Neural cell (in vitro differentiated cells): ENCODE measurements at regions not wholly inside any gene's neighbourhood (a gene's known extent, or its start where the extent isn't known, plus 50 kb on each side); places are given as distances from the start of the nearest gene placed in this dataset.

Source experiments
- H2AFZ ChIP-seq: fragments of 200-600, 300-800 bp; sonication (generic), shearing (Covaris generic); 2 replicates; pipeline ENCODE4 v1.6.0; 2014; ENCODE audit warnings: low read depth, mild to moderate bottlenecking, antibody characterized with exemption, low read length, moderate library complexity
- H3F3A ChIP-seq: fragments of 200-600 bp; shearing (Covaris generic); 2 replicates; pipeline ENCODE4 v1.6.1; 2016; ENCODE audit warnings: mild to moderate bottlenecking, moderate library complexity, mixed read lengths, antibody characterized with exemption, low read length; ENCODE audit not compliant: insufficient read depth, poor library complexity, severe bottlenecking
- H3K27ac ChIP-seq: fragments of 200-600, 300-800 bp; sonication (generic), shearing (Covaris generic); 2 replicates; pipeline ENCODE4 v1.5.1; 2014; ENCODE audit warnings: mild to moderate bottlenecking, low read length, moderate library complexity
- H3K27me3 ChIP-seq: fragments of 300-800, 200-600 bp; sonication (generic), shearing (Covaris generic); 2 replicates; pipeline ENCODE4 v1.6.0; 2014; ENCODE audit warnings: mild to moderate bottlenecking, low read depth, low read length, moderate library complexity; ENCODE audit not compliant: insufficient read depth
- H3K36me3 ChIP-seq: fragments of 300-800, 200-600 bp; sonication (generic), shearing (Covaris generic); 2 replicates; pipeline ENCODE4 v1.5.1; 2014; ENCODE audit warnings: mild to moderate bottlenecking, antibody characterized with exemption, low read length, moderate library complexity; ENCODE audit not compliant: insufficient read depth
- H3K4me2 ChIP-seq: fragments of 300-800, 200-600 bp; sonication (generic), shearing (Covaris generic); 2 replicates; pipeline ENCODE4 v1.6.0; 2014; ENCODE audit warnings: mild to moderate bottlenecking, low read length
- H3K4me3 ChIP-seq: fragments of 300-800, 200-600 bp; sonication (generic), shearing (Covaris generic); 2 replicates; pipeline ENCODE4 v1.5.1; 2014; ENCODE audit warnings: mild to moderate bottlenecking, low read length, moderate library complexity
- H3K79me2 ChIP-seq: fragments of 200-600 bp; shearing (Covaris generic); replicated peaks from 2 replicates; pipeline ENCODE4 v1.6.0; 2014; ENCODE audit warnings: mild to moderate bottlenecking, low read length, moderate library complexity; ENCODE audit not compliant: insufficient read depth
- H3K9ac ChIP-seq: fragments of 300-800, 200-600 bp; sonication (generic), shearing (Covaris generic); 2 replicates; pipeline ENCODE4 v1.6.1; 2016; ENCODE audit warnings: mild to moderate bottlenecking, low read length, mixed read lengths
- H3K9me2 ChIP-seq: fragments of 200-600 bp; shearing (Covaris generic); 2 replicates; pipeline ENCODE4 v1.6.1; 2016; ENCODE audit warnings: mild to moderate bottlenecking, low read length, mixed read lengths; ENCODE audit not compliant: insufficient read depth
- H3K9me3 ChIP-seq: fragments of 200-600, 300-800 bp; sonication (generic), shearing (Covaris generic); 2 replicates; pipeline ENCODE4 v1.6.1; 2016; ENCODE audit warnings: mild to moderate bottlenecking, mixed run types, low read length, moderate library complexity, mixed read lengths
- H4K20me1 ChIP-seq: fragments of 200-600 bp; shearing (Covaris generic); 2 replicates; pipeline ENCODE4 v1.6.1; 2016; ENCODE audit warnings: mild to moderate bottlenecking, mixed run types; ENCODE audit not compliant: insufficient read depth
- EP300 ChIP-seq: fragments of 450-650 bp; conservative IDR thresholded peaks from 2 replicates; pipeline ENCODE4 v1.6.1; 2014; ENCODE audit warnings: antibody characterized with exemption, mild to moderate bottlenecking, moderate library complexity; ENCODE audit not compliant: poor library complexity, severe bottlenecking
- EZH2 ChIP-seq: fragments of 200-600, 300-800 bp; shearing (Covaris generic), sonication (generic); IDR thresholded peaks from 2 replicates; pipeline ENCODE4 v1.6.1; 2014; ENCODE audit warnings: antibody characterized with exemption, low read length, borderline replicate concordance, mild to moderate bottlenecking; ENCODE audit not compliant: insufficient read depth, poor library complexity, severe bottlenecking
- MXI1 ChIP-seq: fragments of 450-650 bp; conservative IDR thresholded peaks from 2 replicates; pipeline ENCODE4 v1.6.1; 2014; ENCODE audit warnings: antibody characterized with exemption, mild to moderate bottlenecking; ENCODE audit not compliant: poor library complexity, severe bottlenecking
- POLR2AphosphoS5 ChIP-seq: IDR thresholded peaks from 2 replicates; pipeline ENCODE4 v1.6.1; 2012
- RAD21 ChIP-seq: fragments of 450-650 bp; conservative IDR thresholded peaks from 2 replicates; pipeline ENCODE4 v1.6.1; 2014; ENCODE audit warnings: antibody characterized with exemption, mild to moderate bottlenecking, moderate library complexity
- SMC3 ChIP-seq: fragments of 450-650 bp; conservative IDR thresholded peaks from 2 replicates; pipeline ENCODE4 v1.6.1; 2014; ENCODE audit warnings: antibody characterized with exemption, mild to moderate bottlenecking, moderate library complexity; ENCODE audit not compliant: poor library complexity
- TAF1 ChIP-seq: IDR thresholded peaks from 2 replicates; pipeline ENCODE4 v1.6.1; 2012; ENCODE audit warnings: low read depth
- TF ChIP-seq, protein P1 (sequence below): IDR thresholded peaks from 2 replicates; pipeline ENCODE4 v1.6.1; 2012; ENCODE audit warnings: borderline replicate concordance
- TF ChIP-seq, protein P2 (sequence below): fragments of 450-650 bp; IDR thresholded peaks from 2 replicates; pipeline ENCODE4 v1.5.1; 2014; ENCODE audit warnings: antibody characterized with exemption, mild to moderate bottlenecking, moderate library complexity; ENCODE audit not compliant: poor library complexity, severe bottlenecking

DNA sequence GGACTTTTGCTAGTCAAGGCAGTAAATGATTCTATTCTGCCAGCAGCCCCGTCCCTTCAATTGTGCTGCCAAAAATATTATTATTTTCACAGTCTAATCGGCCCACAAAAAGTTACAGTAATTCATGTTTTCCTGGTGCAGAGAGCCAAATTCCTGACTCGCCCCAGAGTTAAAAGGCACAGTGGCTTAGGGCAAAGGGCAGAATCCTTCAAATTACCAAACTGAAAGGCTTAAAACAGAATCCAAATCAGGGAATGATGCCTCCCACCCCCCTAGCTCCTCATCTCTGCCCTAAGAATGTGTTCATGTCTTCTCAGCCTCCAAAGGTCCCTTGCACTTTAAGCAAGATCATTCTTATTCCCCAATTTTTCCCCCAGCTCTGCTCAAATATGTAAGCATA, 477.8 kb upstream of the PROK2 start:
- no peaks in the 10 kb centered on the region for H3K36me3 ChIP-seq
- H3K4me2 ChIP-seq = no peak overlapping the region
- H3K9me3 ChIP-seq = no peaks in the 10 kb centered on the region
- H3K4me3 ChIP-seq = no peak overlapping the region
- no peak overlapping the region for H3K27ac ChIP-seq
- H3F3A ChIP-seq = no peaks in the 10 kb centered on the region
- TF ChIP-seq SMC3 (no peak), EP300 (no peak), EZH2 (no peak), RAD21 (no peak), MXI1 (no peak), POLR2AphosphoS5 (no peak), TAF1 (no peak)
- TF ChIP-seq, protein P1, sequence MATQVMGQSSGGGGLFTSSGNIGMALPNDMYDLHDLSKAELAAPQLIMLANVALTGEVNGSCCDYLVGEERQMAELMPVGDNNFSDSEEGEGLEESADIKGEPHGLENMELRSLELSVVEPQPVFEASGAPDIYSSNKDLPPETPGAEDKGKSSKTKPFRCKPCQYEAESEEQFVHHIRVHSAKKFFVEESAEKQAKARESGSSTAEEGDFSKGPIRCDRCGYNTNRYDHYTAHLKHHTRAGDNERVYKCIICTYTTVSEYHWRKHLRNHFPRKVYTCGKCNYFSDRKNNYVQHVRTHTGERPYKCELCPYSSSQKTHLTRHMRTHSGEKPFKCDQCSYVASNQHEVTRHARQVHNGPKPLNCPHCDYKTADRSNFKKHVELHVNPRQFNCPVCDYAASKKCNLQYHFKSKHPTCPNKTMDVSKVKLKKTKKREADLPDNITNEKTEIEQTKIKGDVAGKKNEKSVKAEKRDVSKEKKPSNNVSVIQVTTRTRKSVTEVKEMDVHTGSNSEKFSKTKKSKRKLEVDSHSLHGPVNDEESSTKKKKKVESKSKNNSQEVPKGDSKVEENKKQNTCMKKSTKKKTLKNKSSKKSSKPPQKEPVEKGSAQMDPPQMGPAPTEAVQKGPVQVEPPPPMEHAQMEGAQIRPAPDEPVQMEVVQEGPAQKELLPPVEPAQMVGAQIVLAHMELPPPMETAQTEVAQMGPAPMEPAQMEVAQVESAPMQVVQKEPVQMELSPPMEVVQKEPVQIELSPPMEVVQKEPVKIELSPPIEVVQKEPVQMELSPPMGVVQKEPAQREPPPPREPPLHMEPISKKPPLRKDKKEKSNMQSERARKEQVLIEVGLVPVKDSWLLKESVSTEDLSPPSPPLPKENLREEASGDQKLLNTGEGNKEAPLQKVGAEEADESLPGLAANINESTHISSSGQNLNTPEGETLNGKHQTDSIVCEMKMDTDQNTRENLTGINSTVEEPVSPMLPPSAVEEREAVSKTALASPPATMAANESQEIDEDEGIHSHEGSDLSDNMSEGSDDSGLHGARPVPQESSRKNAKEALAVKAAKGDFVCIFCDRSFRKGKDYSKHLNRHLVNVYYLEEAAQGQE = no peak
- TF ChIP-seq, protein P2, sequence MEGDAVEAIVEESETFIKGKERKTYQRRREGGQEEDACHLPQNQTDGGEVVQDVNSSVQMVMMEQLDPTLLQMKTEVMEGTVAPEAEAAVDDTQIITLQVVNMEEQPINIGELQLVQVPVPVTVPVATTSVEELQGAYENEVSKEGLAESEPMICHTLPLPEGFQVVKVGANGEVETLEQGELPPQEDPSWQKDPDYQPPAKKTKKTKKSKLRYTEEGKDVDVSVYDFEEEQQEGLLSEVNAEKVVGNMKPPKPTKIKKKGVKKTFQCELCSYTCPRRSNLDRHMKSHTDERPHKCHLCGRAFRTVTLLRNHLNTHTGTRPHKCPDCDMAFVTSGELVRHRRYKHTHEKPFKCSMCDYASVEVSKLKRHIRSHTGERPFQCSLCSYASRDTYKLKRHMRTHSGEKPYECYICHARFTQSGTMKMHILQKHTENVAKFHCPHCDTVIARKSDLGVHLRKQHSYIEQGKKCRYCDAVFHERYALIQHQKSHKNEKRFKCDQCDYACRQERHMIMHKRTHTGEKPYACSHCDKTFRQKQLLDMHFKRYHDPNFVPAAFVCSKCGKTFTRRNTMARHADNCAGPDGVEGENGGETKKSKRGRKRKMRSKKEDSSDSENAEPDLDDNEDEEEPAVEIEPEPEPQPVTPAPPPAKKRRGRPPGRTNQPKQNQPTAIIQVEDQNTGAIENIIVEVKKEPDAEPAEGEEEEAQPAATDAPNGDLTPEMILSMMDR = no peak
- H2AFZ ChIP-seq = no peak overlapping the region
- no peaks in the 10 kb centered on the region for H3K27me3 ChIP-seq
- no peaks in the 10 kb centered on the region for H3K79me2 ChIP-seq
- no peaks in the 10 kb centered on the region for H4K20me1 ChIP-seq
- H3K9me2 ChIP-seq = no peaks in the 10 kb centered on the region
- H3K9ac ChIP-seq = no peak overlapping the region

DNA sequence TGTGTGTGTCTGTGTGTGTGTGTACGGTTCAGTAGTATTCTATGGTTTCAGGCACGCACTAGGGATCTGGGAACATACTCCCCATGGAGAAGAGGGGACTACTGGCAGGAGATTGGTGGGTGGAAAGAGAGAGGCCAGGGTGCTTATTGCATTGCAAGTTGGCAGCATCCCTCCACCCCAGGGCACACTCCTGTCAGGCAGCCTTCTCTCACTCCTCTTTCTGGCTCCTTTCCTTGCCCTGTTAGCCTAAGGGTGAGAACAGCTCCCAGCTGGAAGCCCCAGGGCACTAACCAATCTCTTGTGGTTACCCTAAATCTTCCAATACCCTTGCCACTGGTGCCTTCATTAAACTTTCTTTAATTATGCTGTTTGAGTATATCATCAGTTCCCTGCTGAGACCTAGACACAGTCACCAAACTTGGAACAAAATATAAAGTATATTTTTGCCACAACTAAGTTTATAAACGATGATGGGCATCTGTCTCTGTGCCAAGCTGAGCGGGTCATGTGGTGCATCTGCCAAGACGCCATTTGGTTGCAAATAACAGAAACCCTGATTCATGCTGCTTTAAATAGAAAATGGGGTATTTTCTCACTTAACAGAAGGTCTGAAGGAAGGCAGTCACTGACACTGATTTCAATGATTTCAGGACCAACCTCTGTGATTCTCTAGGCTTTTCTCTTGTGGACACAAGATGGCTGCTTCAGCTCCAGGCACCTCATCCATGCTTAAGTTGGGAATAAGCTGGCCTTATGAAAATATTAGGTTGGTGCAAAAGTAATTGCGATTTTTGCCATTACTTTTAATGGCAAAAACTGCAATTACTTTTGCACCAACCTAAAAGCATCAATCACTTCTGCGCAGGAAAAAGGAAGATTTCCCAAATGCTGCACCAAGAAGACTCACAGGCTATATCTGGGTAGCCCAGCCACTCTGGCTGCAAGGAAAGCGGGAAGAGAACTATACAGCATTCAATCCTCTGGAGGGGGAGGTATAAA, 476.9 kb upstream of the PROK2 start:
- Histone ChIP-seq H3K27ac (no peak overlapping the region), H3K4me3 (no peak overlapping the region), H3K79me2 (no peaks in the 10 kb centered on the region), H3K9ac (no peak overlapping the region), H3F3A (no peaks in the 10 kb centered on the region), H3K27me3 (no peaks in the 10 kb centered on the region), H4K20me1 (no peaks in the 10 kb centered on the region), H3K4me2 (no peak overlapping the region), H2AFZ (no peak overlapping the region), H3K9me2 (no peaks in the 10 kb centered on the region), H3K9me3 (no peaks in the 10 kb centered on the region), H3K36me3 (no peaks in the 10 kb centered on the region)
- no peak for TF ChIP-seq TAF1
- no peak for TF ChIP-seq EP300
- TF ChIP-seq MXI1 = no peak
- no peak for TF ChIP-seq EZH2
- TF ChIP-seq SMC3 = no peak
- TF ChIP-seq, protein P1 = no peak
- no peak for TF ChIP-seq RAD21
- TF ChIP-seq POLR2AphosphoS5 = no peak
- TF ChIP-seq, protein P2 = no peak
